H9 (cell line): ENCODE measurements at regions not wholly inside any gene's neighbourhood (a gene's known extent, or its start where the extent isn't known, plus 50 kb on each side); places are given as distances from the start of the nearest gene placed in this dataset.

Experiments
- DNase-seq: peaks from one replicate; pipeline ENCODE4 v3.0.0-alpha.2; 2017
- H2AFZ ChIP-seq: one replicate; pipeline ENCODE4 v1.6.1; 2013; ENCODE audit warnings: mild to moderate bottlenecking, low read length, control low read depth, moderate library complexity
- H2AK5ac ChIP-seq: 2 replicates; pipeline ENCODE4 v1.6.1; 2013; ENCODE audit warnings: low read length, control low read depth, mixed read lengths; ENCODE audit not compliant: insufficient read length
- H2BK120ac ChIP-seq: one replicate; pipeline ENCODE4 v1.6.1; 2013; ENCODE audit warnings: low read depth, mild to moderate bottlenecking, low read length, control low read depth, inconsistent platforms; ENCODE audit not compliant: poor library complexity, severe bottlenecking
- H2BK12ac ChIP-seq: 2 replicates; pipeline ENCODE4 v1.6.1; 2013; ENCODE audit warnings: low read length, control low read depth, mixed read lengths, low read depth; ENCODE audit not compliant: insufficient read length
- H2BK15ac ChIP-seq: 2 replicates; pipeline ENCODE4 v1.6.1; 2013; ENCODE audit warnings: low read depth, low read length, control low read depth
- H2BK20ac ChIP-seq: one replicate; pipeline ENCODE4 v1.6.1; 2013; ENCODE audit warnings: low read depth, mild to moderate bottlenecking, low read length, control low read depth, inconsistent platforms; ENCODE audit not compliant: poor library complexity, severe bottlenecking
- H2BK5ac ChIP-seq: 2 replicates; pipeline ENCODE4 v1.6.1; 2013; ENCODE audit warnings: low read length, control low read depth, mixed read lengths; ENCODE audit not compliant: insufficient read length
- H3K14ac ChIP-seq: 2 replicates; pipeline ENCODE4 v1.6.1; 2013; ENCODE audit warnings: low read length, control low read depth; ENCODE audit not compliant: insufficient read depth
- H3K18ac ChIP-seq: 2 replicates; pipeline ENCODE4 v1.6.1; 2013; ENCODE audit warnings: low read depth, mild to moderate bottlenecking, mixed read lengths, low read length, control low read depth; ENCODE audit not compliant: insufficient read length
- H3K23ac ChIP-seq: 2 replicates; pipeline ENCODE4 v1.6.1; 2013; ENCODE audit warnings: low read length, control low read depth, mixed read lengths, low read depth; ENCODE audit not compliant: insufficient read length
- H3K23me2 ChIP-seq: 2 replicates; pipeline ENCODE4 v1.6.1; 2013; ENCODE audit warnings: low read depth, mild to moderate bottlenecking, mixed read lengths, low read length, control low read depth; ENCODE audit not compliant: insufficient read length, poor library complexity, severe bottlenecking
- H3K27ac ChIP-seq: 2 replicates; pipeline ENCODE4 v1.5.1; 2013; ENCODE audit warnings: low read length, control low read depth, mixed read lengths, low read depth; ENCODE audit not compliant: insufficient read length
- H3K27me3 ChIP-seq: 2 replicates; pipeline ENCODE4 v1.6.1; 2013; ENCODE audit warnings: low read length, control low read depth, inconsistent platforms; ENCODE audit not compliant: insufficient read depth
- H3K4ac ChIP-seq: 2 replicates; pipeline ENCODE4 v1.6.1; 2013; ENCODE audit warnings: low read depth, mild to moderate bottlenecking, control low read depth, inconsistent platforms, low read length, moderate library complexity
- H3K4me1 ChIP-seq: 2 replicates; pipeline ENCODE4 v1.6.1; 2013; ENCODE audit warnings: low read length, control low read depth, inconsistent platforms; ENCODE audit not compliant: insufficient read depth
- H3K4me2 ChIP-seq: 2 replicates; pipeline ENCODE4 v1.6.1; 2013; ENCODE audit warnings: low read length, control low read depth, mixed read lengths; ENCODE audit not compliant: insufficient read length, insufficient read depth
- H3K56ac ChIP-seq: 2 replicates; pipeline ENCODE4 v1.6.1; 2013; ENCODE audit warnings: low read depth, mild to moderate bottlenecking, mixed read lengths, low read length, control low read depth; ENCODE audit not compliant: insufficient read length
- H3K79me1 ChIP-seq: 2 replicates; pipeline ENCODE4 v1.6.1; 2013; ENCODE audit warnings: low read depth, mild to moderate bottlenecking, moderate library complexity, low read length, control low read depth, inconsistent platforms; ENCODE audit not compliant: insufficient read depth, poor library complexity, severe bottlenecking
- H3K79me2 ChIP-seq: 2 replicates; pipeline ENCODE4 v1.6.1; 2013; ENCODE audit warnings: low read length, control low read depth, inconsistent platforms; ENCODE audit not compliant: insufficient read depth
- H3K9ac ChIP-seq: 2 replicates; pipeline ENCODE4 v1.6.1; 2013; ENCODE audit warnings: low read length, control low read depth, mixed read lengths; ENCODE audit not compliant: insufficient read length; ENCODE audit errors: extremely low read depth
- H3K9me3 ChIP-seq: one replicate; pipeline ENCODE4 v1.6.1; 2013; ENCODE audit warnings: low read depth, low read length, inconsistent platforms; ENCODE audit not compliant: control insufficient read depth
- H3T11ph ChIP-seq: one replicate; pipeline ENCODE4 v1.6.1; 2013; ENCODE audit warnings: mild to moderate bottlenecking, low read length, control low read depth, inconsistent platforms
- H4K20me1 ChIP-seq: one replicate; pipeline ENCODE4 v1.6.1; 2013; ENCODE audit not compliant: control insufficient read depth, insufficient read length, insufficient read depth
- H4K5ac ChIP-seq: 2 replicates; pipeline ENCODE4 v1.6.1; 2013; ENCODE audit warnings: low read depth, mild to moderate bottlenecking, mixed read lengths, low read length, control low read depth; ENCODE audit not compliant: insufficient read length
- H4K8ac ChIP-seq: replicated peaks from 2 replicates; pipeline ENCODE4 v1.6.1; 2013; ENCODE audit warnings: low read length, control low read depth, mixed read lengths, low read depth; ENCODE audit not compliant: insufficient read length
- H4K91ac ChIP-seq: 2 replicates; pipeline ENCODE4 v1.6.1; 2013; ENCODE audit warnings: low read depth, mild to moderate bottlenecking, moderate library complexity, mixed read lengths, low read length, control low read depth; ENCODE audit not compliant: insufficient read length
- H3K27ac Mint-ChIP-seq, 3 experiments: 2 replicates in 2 of 3; 3 replicates in 1 of 3; pipeline ENCODE4 v1.8.0; 2020 to 2021; ENCODE audit warnings: mixed read lengths in 3 of 3, mild to moderate bottlenecking in 1 of 3, moderate library complexity in 1 of 3
- H3K27me3 Mint-ChIP-seq: 2 replicates; pipeline ENCODE4 v1.8.0; 2021; ENCODE audit warnings: low read depth, mild to moderate bottlenecking, moderate library complexity, mixed read lengths
- H3K36me3 Mint-ChIP-seq, 3 experiments: 2 replicates in 2 of 3; 3 replicates in 1 of 3; pipeline ENCODE4 v1.8.0; 2020 to 2021; ENCODE audit warnings: low read depth in 3 of 3, mixed read lengths in 3 of 3; ENCODE audit not compliant: insufficient read depth in 1 of 3
- H3K4me1 Mint-ChIP-seq, 2 experiments: 2 replicates each; pipeline ENCODE4 v1.8.0; 2020; ENCODE audit warnings: mixed read lengths in 2 of 2
- H3K4me3 Mint-ChIP-seq, 2 experiments: 2 replicates in 1 of 2; 3 replicates in 1 of 2; pipeline ENCODE4 v1.8.0; 2020 to 2021; ENCODE audit warnings: mild to moderate bottlenecking in 2 of 2, mixed read lengths in 2 of 2, moderate library complexity in 1 of 2
- H3K9me3 Mint-ChIP-seq, 2 experiments: 2 replicates in 1 of 2; 3 replicates in 1 of 2; pipeline ENCODE4 v1.8.0; 2020; ENCODE audit warnings: mild to moderate bottlenecking in 2 of 2, mixed read lengths in 2 of 2, moderate library complexity in 1 of 2
- WGBS: extraction: QIAGEN DNeasy Blood & Tissue Kit; methylation state at CpG from one replicate; pipeline ENCODE4 v1.1.7; 2013; ENCODE audit warnings: missing lambda C conversion rate, low lambda C conversion rate, mixed read lengths; ENCODE audit not compliant: insufficient read length; ENCODE audit errors: extremely low coverage; 5-methylcytosine and 5-hydroxymethylcytosine counted together
- TF ChIP-seq, protein P1 (sequence below): fragments of 200-600 bp; sonication (generic); conservative IDR thresholded peaks from 3 replicates; pipeline ENCODE4 v1.8.0; 2021; ENCODE audit warnings: antibody characterized with exemption, mild to moderate bottlenecking

- Histone ChIP-seq H4K91ac (no peak overlapping the region), H3K4me1 (no peaks in the 10 kb centered on the region), H3K9ac (no peak overlapping the region), H2AK5ac (no peak overlapping the region), H4K20me1 (no peaks in the 10 kb centered on the region), H3K27ac (no peak overlapping the region), H4K8ac (no peak overlapping the region), H3K4ac (no peak overlapping the region), H3K9me3 (no peaks in the 10 kb centered on the region), H3K79me2 (no peaks in the 10 kb centered on the region), H3K4me2 (no peak overlapping the region), H2BK5ac (no peak overlapping the region), H3K56ac (no peak overlapping the region), H3K23ac (no peak overlapping the region), H2BK12ac (no peak overlapping the region), H2AFZ (no peak overlapping the region), H2BK20ac (no peak overlapping the region), H4K5ac (no peak overlapping the region), H3K14ac (no peak overlapping the region), H3K23me2 (no peaks in the 10 kb centered on the region), H3K79me1 (no peaks in the 10 kb centered on the region), H2BK15ac (no peak overlapping the region), H2BK120ac (no peak overlapping the region), H3T11ph (no peak overlapping the region), H3K27me3 (no peaks in the 10 kb centered on the region), H3K18ac (no peak overlapping the region)
- no peak overlapping the region for H3K27ac Mint-ChIP-seq
- H3K27me3 Mint-ChIP-seq, result no peaks in the 10 kb centered on the region
- H3K4me1 Mint-ChIP-seq, result no peaks in the 10 kb centered on the region
- peaks cover 0 to 5% of the 10 kb centered on the region in 2 experiments; a peak in 1 of 5 replicates for H3K9me3 Mint-ChIP-seq
- no peak overlapping the region for H3K4me3 Mint-ChIP-seq
- no CpG with 5 or more reads among the region's 2 CpGs for WGBS
- TF ChIP-seq, protein P1, sequence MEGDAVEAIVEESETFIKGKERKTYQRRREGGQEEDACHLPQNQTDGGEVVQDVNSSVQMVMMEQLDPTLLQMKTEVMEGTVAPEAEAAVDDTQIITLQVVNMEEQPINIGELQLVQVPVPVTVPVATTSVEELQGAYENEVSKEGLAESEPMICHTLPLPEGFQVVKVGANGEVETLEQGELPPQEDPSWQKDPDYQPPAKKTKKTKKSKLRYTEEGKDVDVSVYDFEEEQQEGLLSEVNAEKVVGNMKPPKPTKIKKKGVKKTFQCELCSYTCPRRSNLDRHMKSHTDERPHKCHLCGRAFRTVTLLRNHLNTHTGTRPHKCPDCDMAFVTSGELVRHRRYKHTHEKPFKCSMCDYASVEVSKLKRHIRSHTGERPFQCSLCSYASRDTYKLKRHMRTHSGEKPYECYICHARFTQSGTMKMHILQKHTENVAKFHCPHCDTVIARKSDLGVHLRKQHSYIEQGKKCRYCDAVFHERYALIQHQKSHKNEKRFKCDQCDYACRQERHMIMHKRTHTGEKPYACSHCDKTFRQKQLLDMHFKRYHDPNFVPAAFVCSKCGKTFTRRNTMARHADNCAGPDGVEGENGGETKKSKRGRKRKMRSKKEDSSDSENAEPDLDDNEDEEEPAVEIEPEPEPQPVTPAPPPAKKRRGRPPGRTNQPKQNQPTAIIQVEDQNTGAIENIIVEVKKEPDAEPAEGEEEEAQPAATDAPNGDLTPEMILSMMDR, result no peak
- DNase-seq, result no peak
- H3K36me3 Mint-ChIP-seq, result no peaks in the 10 kb centered on the region
These were observed 78.8 kb downstream of the MRPL39 start for GRCh38 chr21:25528515-25528914.
